Right lobe of liver (tissue), 4 donors: ENCODE measurements at regions not wholly inside any gene's neighbourhood (a gene's known extent, or its start where the extent isn't known, plus 50 kb on each side); places are given as distances from the start of the nearest gene placed in this dataset.

Experiments
- CTCF ChIP-seq, 4 donors: fragments of 200-600 bp in 3 of 4; fragments of 450-650 bp in 1 of 4; IDR thresholded peaks; one replicate each; pipeline versions ENCODE4 v1.5.1 to v1.8.0; 2016 to 2022; ENCODE audit warnings: antibody characterized with exemption in 4 of 4, mild to moderate bottlenecking in 2 of 4
- POLR2A ChIP-seq: fragments of 450-650 bp; IDR thresholded peaks from one replicate; pipeline ENCODE4 v1.6.1; 2017; ENCODE audit warnings: antibody characterized with exemption, mild to moderate bottlenecking
- donor health status: DM: no; HTN: no; CAD: no.
- donor health status: DM: no; HTN: no; CAD: no.
- donor health status: DM: no; HTN: yes; CAD: no.

DNA sequence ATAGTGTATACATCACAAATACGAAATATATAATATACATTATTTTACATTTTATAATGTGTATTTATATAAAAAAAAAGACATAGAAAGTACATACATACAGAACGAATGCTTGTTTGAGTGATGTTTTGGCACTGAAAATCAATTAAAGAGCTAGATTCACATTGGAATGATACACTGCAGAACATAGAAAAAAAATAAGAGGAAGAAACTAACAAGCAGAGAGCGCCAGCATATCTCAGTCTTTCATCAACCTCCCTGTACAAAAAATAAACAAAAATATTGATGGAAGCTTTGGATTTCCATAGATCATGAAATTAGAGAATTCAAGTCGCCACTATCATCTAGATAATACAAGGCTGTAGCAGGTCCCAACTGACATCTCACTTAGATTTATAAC, 420.6 kb downstream of the CENPC start:
- no peak for TF ChIP-seq CTCF (IDR thresholded peaks at IDR 0.05)
- no peak for TF ChIP-seq POLR2A
